Panc1 (cell line): ENCODE measurements at regions not wholly inside any gene's neighbourhood (a gene's known extent, or its start where the extent isn't known, plus 50 kb on each side); places are given as distances from the start of the nearest gene placed in this dataset.

Experiments used
- CTCF ChIP-seq: fragments of 450-650 bp; IDR thresholded peaks from 2 replicates; pipeline ENCODE4 v1.5.1; 2017; ENCODE audit warnings: mild to moderate bottlenecking
- POLR2AphosphoS5 ChIP-seq: IDR thresholded peaks from 2 replicates; pipeline ENCODE4 v1.6.1; 2012; ENCODE audit warnings: mild to moderate bottlenecking, low read depth, low read length, moderate library complexity
- REST ChIP-seq, 2 experiments: IDR thresholded peaks; 2 replicates each; pipeline ENCODE4 v1.6.1; 2011 to 2012; ENCODE audit warnings: low read depth in 2 of 2, control low read depth in 1 of 2, low read length in 1 of 2, mild to moderate bottlenecking in 1 of 2, moderate library complexity in 1 of 2; ENCODE audit not compliant: insufficient read depth in 1 of 2
- SIN3A ChIP-seq: IDR thresholded peaks from 2 replicates; pipeline ENCODE4 v1.6.1; 2012; ENCODE audit warnings: low read depth, mild to moderate bottlenecking, low read length, moderate library complexity, borderline replicate concordance; ENCODE audit not compliant: insufficient read depth
- TCF7L2 ChIP-seq: IDR thresholded peaks from 2 replicates; pipeline ENCODE4 v1.6.1; 2011; ENCODE audit warnings: mild to moderate bottlenecking, low read depth, low read length, inconsistent platforms

- TF ChIP-seq CTCF (no peak), SIN3A (no peak), POLR2AphosphoS5 (no peak), REST (IDR thresholded peaks at IDR 0.05; ENCODE audit: insufficient read depth in 1 of 2, low read depth in 2 of 2, low read length in 1 of 2) (no peak), TCF7L2 (no peak)
Measured at GRCh38 chr16:51629576-51629975, 478.5 kb upstream of the SALL1 start.
